BE2C (cell line): ENCODE measurements at regions not wholly inside any gene's neighbourhood (a gene's known extent, or its start where the extent isn't known, plus 50 kb on each side); places are given as distances from the start of the nearest gene placed in this dataset.
A peak's percentile ranks its signal among the peaks of the same experiment; 100 is the strongest.

Experiments used
- DNase-seq: peaks from one replicate; pipeline ENCODE4 v3.0.0-alpha.2; 2020
- H3K27me3 ChIP-seq: fragments of 250-450 bp; sonication (Bioruptor Pico); 2 replicates; pipeline ENCODE4 v1.5.1; 2020; ENCODE audit warnings: mild to moderate bottlenecking
- H3K36me3 ChIP-seq: fragments of 250-450 bp; sonication (Bioruptor Pico); 2 replicates; pipeline ENCODE4 v1.5.1; 2020; ENCODE audit warnings: mild to moderate bottlenecking
- H3K4me1 ChIP-seq: fragments of 250-450 bp; sonication (Bioruptor Pico); 2 replicates; pipeline ENCODE4 v1.5.1; 2020
- H3K4me3 ChIP-seq: 2 replicates; pipeline ENCODE4 v1.5.1; 2011; ENCODE audit warnings: low read depth, low read length
- H3K9me3 ChIP-seq: fragments of 250-450 bp; sonication (Bioruptor Pico); 2 replicates; pipeline ENCODE4 v1.5.1; 2020
- TF ChIP-seq, protein P1 (sequence below): IDR thresholded peaks from 2 replicates; pipeline ENCODE4 v1.5.1; 2012; ENCODE audit warnings: mild to moderate bottlenecking, low read depth, low read length

DNA sequence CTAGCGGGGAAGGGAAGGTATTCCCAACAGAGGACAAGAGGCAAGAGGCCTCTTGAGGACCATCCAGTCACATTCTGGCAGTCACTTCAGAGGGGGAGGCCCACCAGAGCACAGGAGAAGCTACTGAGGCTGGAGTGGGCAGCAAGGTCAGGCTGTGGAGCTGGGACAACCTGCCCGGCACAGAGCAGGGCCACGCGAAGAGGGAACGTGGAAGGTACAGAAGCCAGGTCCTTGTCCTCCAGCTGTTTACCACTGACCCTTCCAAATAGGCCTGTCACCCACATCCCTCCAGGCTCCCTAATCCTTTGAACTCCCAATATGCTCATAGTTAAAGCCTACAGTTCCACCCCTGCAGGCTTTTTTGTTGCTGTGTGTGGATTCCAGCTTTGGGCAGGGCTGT, 76.9 kb downstream of the IGLL1 start:
- Histone ChIP-seq H3K27me3 (no peaks in the 10 kb centered on the region), H3K36me3 (no peaks in the 10 kb centered on the region), H3K4me1 (no peaks in the 10 kb centered on the region; the same call in 1 of the 2 replicates), H3K9me3 (no peaks in the 10 kb centered on the region), H3K4me3 (no peak overlapping the region)
- TF ChIP-seq, protein P1, sequence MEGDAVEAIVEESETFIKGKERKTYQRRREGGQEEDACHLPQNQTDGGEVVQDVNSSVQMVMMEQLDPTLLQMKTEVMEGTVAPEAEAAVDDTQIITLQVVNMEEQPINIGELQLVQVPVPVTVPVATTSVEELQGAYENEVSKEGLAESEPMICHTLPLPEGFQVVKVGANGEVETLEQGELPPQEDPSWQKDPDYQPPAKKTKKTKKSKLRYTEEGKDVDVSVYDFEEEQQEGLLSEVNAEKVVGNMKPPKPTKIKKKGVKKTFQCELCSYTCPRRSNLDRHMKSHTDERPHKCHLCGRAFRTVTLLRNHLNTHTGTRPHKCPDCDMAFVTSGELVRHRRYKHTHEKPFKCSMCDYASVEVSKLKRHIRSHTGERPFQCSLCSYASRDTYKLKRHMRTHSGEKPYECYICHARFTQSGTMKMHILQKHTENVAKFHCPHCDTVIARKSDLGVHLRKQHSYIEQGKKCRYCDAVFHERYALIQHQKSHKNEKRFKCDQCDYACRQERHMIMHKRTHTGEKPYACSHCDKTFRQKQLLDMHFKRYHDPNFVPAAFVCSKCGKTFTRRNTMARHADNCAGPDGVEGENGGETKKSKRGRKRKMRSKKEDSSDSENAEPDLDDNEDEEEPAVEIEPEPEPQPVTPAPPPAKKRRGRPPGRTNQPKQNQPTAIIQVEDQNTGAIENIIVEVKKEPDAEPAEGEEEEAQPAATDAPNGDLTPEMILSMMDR: no peak
- no peak for DNase-seq

DNA sequence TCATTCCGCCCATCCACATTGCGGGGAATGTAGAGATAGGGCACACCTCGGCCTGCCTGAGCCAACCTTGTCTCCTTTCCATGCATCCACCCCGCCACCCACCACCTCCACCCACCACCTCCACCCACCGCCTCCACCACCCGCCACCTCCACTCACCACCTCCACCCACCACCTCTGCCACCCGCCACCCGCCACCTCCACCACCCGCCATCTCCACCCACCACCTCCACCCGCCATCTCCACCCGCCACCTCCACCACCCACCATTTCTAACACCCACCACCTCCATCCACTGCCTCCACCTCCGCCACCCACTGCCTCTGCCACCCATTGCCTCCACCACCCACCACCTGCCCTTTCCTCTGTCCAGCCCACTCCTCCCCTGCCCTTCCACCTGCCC, 78.4 kb downstream of the IGLL1 start:
- Histone ChIP-seq H3K9me3 (no peaks in the 10 kb centered on the region), H3K4me3 (no peak overlapping the region), H3K4me1 (no peaks in the 10 kb centered on the region; the same call in 1 of the 2 replicates), H3K36me3 (no peaks in the 10 kb centered on the region), H3K27me3 (no peaks in the 10 kb centered on the region)
- no peak for DNase-seq
- TF ChIP-seq, protein P1: no peak

DNA sequence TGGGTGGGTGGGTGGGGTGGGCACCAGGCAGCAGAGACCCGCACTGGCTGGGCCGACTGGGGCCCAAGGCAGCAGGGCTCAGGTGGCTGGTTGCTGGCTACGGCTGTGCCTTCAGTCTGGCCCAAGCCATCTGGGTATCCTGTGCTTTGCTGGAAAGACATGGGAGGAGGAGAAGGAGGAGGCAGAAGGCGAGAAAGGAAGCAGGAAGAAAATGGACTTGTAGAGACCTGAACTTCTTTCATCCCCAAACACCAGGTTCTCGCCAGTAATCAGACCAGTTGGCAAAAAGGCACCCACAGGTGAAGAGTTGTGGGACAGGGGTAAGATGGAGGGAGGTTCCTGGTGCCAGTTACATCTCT, 78.8 kb downstream of the IGLL1 start:
- no peak for DNase-seq

DNA sequence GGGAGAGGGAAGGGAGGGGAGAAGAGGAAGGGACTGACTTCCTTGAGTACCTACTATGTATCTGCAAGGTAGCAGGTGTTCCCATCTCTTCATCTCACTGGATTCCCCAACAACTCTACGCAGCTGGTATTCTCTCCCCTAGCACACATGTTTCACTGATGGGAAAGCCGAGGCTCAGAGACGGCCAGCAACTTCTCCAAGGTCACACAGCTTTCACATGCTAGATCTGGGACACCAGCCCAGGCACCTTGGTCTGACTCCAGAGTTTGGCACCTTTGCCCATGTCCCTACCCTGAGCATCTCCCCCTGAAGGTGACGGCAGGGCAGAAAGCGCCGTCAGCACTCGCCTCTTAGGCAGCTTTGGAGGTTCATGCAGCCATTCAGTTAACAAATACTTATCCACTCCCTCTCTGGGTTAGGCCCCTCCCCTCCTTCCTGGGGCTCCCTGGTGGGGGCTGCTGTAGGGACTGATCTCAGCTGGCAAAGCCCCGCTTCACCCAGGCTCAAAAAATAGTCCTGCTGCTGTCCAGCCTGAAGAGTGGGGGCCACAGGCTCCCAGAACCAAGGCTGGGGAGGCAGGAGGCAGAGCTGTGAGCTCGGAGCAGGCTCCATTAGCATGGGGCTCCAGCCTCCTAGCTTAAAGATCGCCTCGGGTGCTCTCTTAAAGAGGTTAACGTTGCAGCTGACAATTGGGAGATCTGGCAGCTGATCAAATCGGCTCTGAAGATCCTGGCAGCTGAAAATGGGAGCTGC, 79.4 kb downstream of the IGLL1 start:
- DNase-seq: peak; percentile 68
- no peaks in the 10 kb centered on the region for H3K36me3 ChIP-seq
- no peaks in the 10 kb centered on the region for H3K27me3 ChIP-seq
- H3K4me3 ChIP-seq: no peak overlapping the region
- no peaks in the 10 kb centered on the region for H3K9me3 ChIP-seq
- no peaks in the 10 kb centered on the region; the same call in 1 of the 2 replicates for H3K4me1 ChIP-seq
- TF ChIP-seq, protein P1: no peak

More for the DNA sequence above, 78.8 kb downstream of the IGLL1 start:
- Histone ChIP-seq H3K9me3 (no peaks in the 10 kb centered on the region), H3K4me3 (no peak overlapping the region), H3K27me3 (no peaks in the 10 kb centered on the region), H3K4me1 (no peaks in the 10 kb centered on the region; the same call in 1 of the 2 replicates), H3K36me3 (no peaks in the 10 kb centered on the region)
- TF ChIP-seq, protein P1: no peak

DNA sequence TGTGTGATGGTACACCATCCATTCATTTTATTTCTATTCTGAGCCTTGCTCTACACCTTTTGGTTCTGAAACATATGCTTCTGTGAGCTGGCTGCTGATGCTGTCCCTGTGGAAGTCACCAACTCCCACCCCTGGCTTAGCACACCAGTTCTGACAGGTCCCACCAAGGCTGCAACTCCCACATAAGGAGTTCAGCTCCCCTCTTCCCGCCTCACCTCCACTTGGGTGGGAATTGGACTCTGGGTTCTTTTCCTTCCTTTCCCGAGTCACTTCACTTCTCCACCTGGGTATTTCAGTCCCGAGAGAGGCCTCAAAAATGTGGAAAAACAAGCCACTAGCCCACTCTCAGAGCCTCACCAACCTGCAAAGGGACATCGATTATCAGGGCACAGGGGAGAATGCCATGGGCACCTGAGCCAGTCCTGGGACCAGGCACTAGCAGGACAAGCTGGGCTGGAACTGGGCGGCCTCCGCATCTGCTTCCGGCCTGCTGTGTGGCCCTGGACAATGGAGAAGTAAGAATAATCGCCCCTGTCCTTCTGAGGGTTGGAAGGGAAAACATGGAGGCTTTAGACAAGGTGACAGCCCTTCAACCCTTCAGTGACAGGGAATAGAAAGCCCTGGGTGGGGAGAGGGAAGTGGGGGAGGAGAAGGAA, 80.1 kb downstream of the IGLL1 start:
- no peaks in the 10 kb centered on the region for H3K36me3 ChIP-seq

More for the DNA sequence above, 80.1 kb downstream of the IGLL1 start:
- DNase-seq: no peak
- Histone ChIP-seq H3K4me3 (no peak overlapping the region), H3K4me1 (no peaks in the 10 kb centered on the region; the same call in 1 of the 2 replicates), H3K9me3 (no peaks in the 10 kb centered on the region), H3K27me3 (no peaks in the 10 kb centered on the region)
- TF ChIP-seq, protein P1: no peak
